ENCODE measurements at regions not wholly inside any gene's neighbourhood (a gene's known extent, or its start where the extent isn't known, plus 50 kb on each side); places are given as distances from the start of the nearest gene placed in this dataset.

- no peak overlapping the region for H3K27ac ChIP-seq (ENCODE audit: low read depth in 1 of 3, low read length in 2 of 3)
- DNase-seq (no peak), FAIRE-seq (no peak)
- H3K36me3 ChIP-seq (ENCODE audit: control insufficient read depth in 3 of 3, insufficient read depth in 2 of 3, low read depth in 1 of 3, low read length in 3 of 3), result no peaks in the 10 kb centered on the region
- no peak overlapping the region for H3K4me3 ChIP-seq (ENCODE audit: low read depth in 1 of 3, low read length in 3 of 3)
- H3K4me1 ChIP-seq (ENCODE audit: control insufficient read depth in 3 of 3, insufficient read depth in 2 of 3, low read depth in 1 of 3, low read length in 2 of 3), result no peaks in the 10 kb centered on the region
- no peaks in the 10 kb centered on the region for H3K9me3 ChIP-seq (ENCODE audit: control insufficient read depth in 2 of 2, insufficient read depth in 1 of 2, low read depth in 1 of 2, low read length in 1 of 2)
- 26 to 48% (median 36%) methylated on average over 7 of the region's 7 CpGs for WGBS, 3 donors
- peaks cover 2 to 43% (median 13%) of the 10 kb centered on the region in 3 donors for H3K27me3 ChIP-seq (ENCODE audit: control insufficient read depth in 3 of 3, insufficient read depth in 3 of 3, low read length in 3 of 3)
Measured at GRCh38 chr6:28725890-28726348, 197.9 kb downstream of the TRIM27 start.

- no peak overlapping the region for H3K4me3 ChIP-seq (ENCODE audit: low read depth in 1 of 3, low read length in 3 of 3)
- no peak for DNase-seq
- H3K36me3 ChIP-seq (ENCODE audit: control insufficient read depth in 3 of 3, insufficient read depth in 2 of 3, low read depth in 1 of 3, low read length in 3 of 3), result no peaks in the 10 kb centered on the region
- H3K27me3 ChIP-seq (ENCODE audit: control insufficient read depth in 3 of 3, insufficient read depth in 3 of 3, low read length in 3 of 3), result peaks cover 2 to 47% (median 14%) of the 10 kb centered on the region in 3 donors
- no peaks in the 10 kb centered on the region for H3K9me3 ChIP-seq (ENCODE audit: control insufficient read depth in 2 of 2, insufficient read depth in 1 of 2, low read depth in 1 of 2, low read length in 1 of 2)
- WGBS, 3 donors, result 70 to 80% (median 80%) methylated on average over 13 of the region's 13 CpGs
- H3K4me1 ChIP-seq (ENCODE audit: control insufficient read depth in 3 of 3, insufficient read depth in 2 of 3, low read depth in 1 of 3, low read length in 2 of 3), result no peaks in the 10 kb centered on the region
- FAIRE-seq, result no peak
- no peak overlapping the region for H3K27ac ChIP-seq (ENCODE audit: low read depth in 1 of 3, low read length in 2 of 3)
Measured at GRCh38 chr6:28726569-28727309, 197.0 kb downstream of the TRIM27 start.

- DNase-seq, result no peak
- Histone ChIP-seq H3K4me3 (ENCODE audit: low read depth in 1 of 3, low read length in 3 of 3) (no peak overlapping the region), H3K36me3 (ENCODE audit: control insufficient read depth in 3 of 3, insufficient read depth in 2 of 3, low read depth in 1 of 3, low read length in 3 of 3) (no peaks in the 10 kb centered on the region), H3K27ac (ENCODE audit: low read depth in 1 of 3, low read length in 2 of 3) (no peak overlapping the region), H3K4me1 (ENCODE audit: control insufficient read depth in 3 of 3, insufficient read depth in 2 of 3, low read depth in 1 of 3, low read length in 2 of 3) (no peaks in the 10 kb centered on the region), H3K27me3 (ENCODE audit: control insufficient read depth in 3 of 3, insufficient read depth in 3 of 3, low read length in 3 of 3) (peaks cover 2 to 57% (median 21%) of the 10 kb centered on the region in 3 donors), H3K9me3 (ENCODE audit: control insufficient read depth in 2 of 2, insufficient read depth in 1 of 2, low read depth in 1 of 2, low read length in 1 of 2) (no peaks in the 10 kb centered on the region)
- FAIRE-seq, result no peak
- 67 to 74% (median 74%) methylated on average over 9 of the region's 9 CpGs for WGBS, 3 donors
Measured at GRCh38 chr6:28727559-28728211, 196.1 kb downstream of the TRIM27 start.

GRCh38 chr6:28729501-28730402, 194.0 kb downstream of the TRIM27 start:
- H3K27me3 ChIP-seq (ENCODE audit: control insufficient read depth in 3 of 3, insufficient read depth in 3 of 3, low read length in 3 of 3), result peaks cover 2 to 76% (median 34%) of the 10 kb centered on the region in 3 donors
- no peak overlapping the region for H3K4me3 ChIP-seq (ENCODE audit: low read depth in 1 of 3, low read length in 3 of 3)
- DNase-seq, result no peak
- 10 to 22% (median 20%) methylated on average over 24 of the region's 24 CpGs for WGBS, 3 donors
- FAIRE-seq, result no peak
- H3K36me3 ChIP-seq (ENCODE audit: control insufficient read depth in 3 of 3, insufficient read depth in 2 of 3, low read depth in 1 of 3, low read length in 3 of 3), result no peaks in the 10 kb centered on the region
- peaks cover 0 to 7% of the 10 kb centered on the region in 2 donors for H3K9me3 ChIP-seq (ENCODE audit: control insufficient read depth in 2 of 2, insufficient read depth in 1 of 2, low read depth in 1 of 2, low read length in 1 of 2)
- no peaks in the 10 kb centered on the region for H3K4me1 ChIP-seq (ENCODE audit: control insufficient read depth in 3 of 3, insufficient read depth in 2 of 3, low read depth in 1 of 3, low read length in 2 of 3)
- no peak overlapping the region for H3K27ac ChIP-seq (ENCODE audit: low read depth in 1 of 3, low read length in 2 of 3)

GRCh38 chr6:28732052-28732451, 191.7 kb downstream of the TRIM27 start:
- no peaks in the 10 kb centered on the region for H3K4me1 ChIP-seq (ENCODE audit: control insufficient read depth in 3 of 3, insufficient read depth in 2 of 3, low read depth in 1 of 3, low read length in 2 of 3)
- no peak overlapping the region for H3K4me3 ChIP-seq (ENCODE audit: low read depth in 1 of 3, low read length in 3 of 3)
- H3K9me3 ChIP-seq (ENCODE audit: control insufficient read depth in 2 of 2, insufficient read depth in 1 of 2, low read depth in 1 of 2, low read length in 1 of 2), result peaks cover 0 to 7% of the 10 kb centered on the region in 2 donors
- peaks cover 0 to 78% (median 39%) of the 10 kb centered on the region in 3 donors for H3K27me3 ChIP-seq (ENCODE audit: control insufficient read depth in 3 of 3, insufficient read depth in 3 of 3, low read length in 3 of 3)
- FAIRE-seq (no peak), DNase-seq (no peak)
- no peaks in the 10 kb centered on the region for H3K36me3 ChIP-seq (ENCODE audit: control insufficient read depth in 3 of 3, insufficient read depth in 2 of 3, low read depth in 1 of 3, low read length in 3 of 3)
- 50 to 59% (median 52%) methylated on average over 5 of the region's 5 CpGs for WGBS, 3 donors
- H3K27ac ChIP-seq (ENCODE audit: low read depth in 1 of 3, low read length in 2 of 3), result no peak overlapping the region

GRCh38 chr6:28734443-28734959, 189.3 kb downstream of the TRIM27 start:
- H3K27ac ChIP-seq (ENCODE audit: low read depth in 1 of 3, low read length in 2 of 3), result no peak overlapping the region
- DNase-seq, result no peak
- 22 to 41% (median 36%) methylated on average over 13 to 15 of the region's 15 CpGs for WGBS, 3 donors
- no peak for FAIRE-seq
- H3K4me3 ChIP-seq (ENCODE audit: low read depth in 1 of 3, low read length in 3 of 3), result no peak overlapping the region
- H3K27me3 ChIP-seq (ENCODE audit: control insufficient read depth in 3 of 3, insufficient read depth in 3 of 3, low read length in 3 of 3), result peaks cover 0 to 88% (median 55%) of the 10 kb centered on the region in 3 donors
- peaks cover 0 to 10% of the 10 kb centered on the region in 2 donors for H3K9me3 ChIP-seq (ENCODE audit: control insufficient read depth in 2 of 2, insufficient read depth in 1 of 2, low read depth in 1 of 2, low read length in 1 of 2)
- H3K4me1 ChIP-seq (ENCODE audit: control insufficient read depth in 3 of 3, insufficient read depth in 2 of 3, low read depth in 1 of 3, low read length in 2 of 3), result no peaks in the 10 kb centered on the region
- no peaks in the 10 kb centered on the region for H3K36me3 ChIP-seq (ENCODE audit: control insufficient read depth in 3 of 3, insufficient read depth in 2 of 3, low read depth in 1 of 3, low read length in 3 of 3)

- FAIRE-seq, result no peak
- Histone ChIP-seq H3K27me3 (ENCODE audit: control insufficient read depth in 3 of 3, insufficient read depth in 3 of 3, low read length in 3 of 3) (peaks cover 0 to 86% (median 54%) of the 10 kb centered on the region in 3 donors), H3K27ac (ENCODE audit: low read depth in 1 of 3, low read length in 2 of 3) (no peak overlapping the region)
Measured at GRCh38 chr6:28736121-28736520, 187.7 kb downstream of the TRIM27 start.

More at GRCh38 chr6:28736121-28736520, 187.7 kb downstream of the TRIM27 start:
- DNase-seq, result no peak
- Histone ChIP-seq H3K36me3 (ENCODE audit: control insufficient read depth in 3 of 3, insufficient read depth in 2 of 3, low read depth in 1 of 3, low read length in 3 of 3) (no peaks in the 10 kb centered on the region), H3K4me3 (ENCODE audit: low read depth in 1 of 3, low read length in 3 of 3) (no peak overlapping the region), H3K4me1 (ENCODE audit: control insufficient read depth in 3 of 3, insufficient read depth in 2 of 3, low read depth in 1 of 3, low read length in 2 of 3) (no peaks in the 10 kb centered on the region), H3K9me3 (ENCODE audit: control insufficient read depth in 2 of 2, insufficient read depth in 1 of 2, low read depth in 1 of 2, low read length in 1 of 2) (peaks cover 0 to 10% of the 10 kb centered on the region in 2 donors)
- WGBS, 3 donors, result 8 to 17% (median 10%) methylated on average over 2 of the region's 2 CpGs
